Smooth muscle cell (in vitro differentiated cells): ENCODE measurements at regions not wholly inside any gene's neighbourhood (a gene's known extent, or its start where the extent isn't known, plus 50 kb on each side); places are given as distances from the start of the nearest gene placed in this dataset.

Source experiments
- DNase-seq: peaks from one replicate; lab custom pipeline; 2025; ENCODE audit not compliant: unreplicated experiment; lab: John Stamatoyannopoulos, UW
- H2AFZ ChIP-seq: fragments of 200-600 bp; sonication (generic); 2 replicates; pipeline ENCODE4 v1.6.0; 2016; ENCODE audit warnings: antibody characterized with exemption, low read depth, mild to moderate bottlenecking
- H3F3A ChIP-seq: fragments of 200-600 bp; sonication (generic); 2 replicates; pipeline ENCODE4 v1.6.0; 2017; ENCODE audit warnings: antibody characterized with exemption, low read depth
- H3K27ac ChIP-seq: fragments of 200-600 bp; sonication (generic); 2 replicates; pipeline ENCODE4 v1.5.1; 2016; ENCODE audit warnings: low read depth, mild to moderate bottlenecking
- H3K27me3 ChIP-seq: fragments of 200-600 bp; sonication (generic); 2 replicates; pipeline ENCODE4 v1.6.1; 2016; ENCODE audit warnings: low read depth, mild to moderate bottlenecking
- H3K36me3 ChIP-seq: fragments of 200-600 bp; sonication (generic); 2 replicates; pipeline ENCODE4 v1.5.1; 2016; ENCODE audit warnings: low read depth
- H3K4me1 ChIP-seq: fragments of 200-600 bp; sonication (generic); 2 replicates; pipeline ENCODE4 v1.5.1; 2016; ENCODE audit warnings: low read depth
- H3K4me2 ChIP-seq: fragments of 200-600 bp; sonication (generic); 2 replicates; pipeline ENCODE4 v1.6.0; 2016; ENCODE audit warnings: mild to moderate bottlenecking
- H3K4me3 ChIP-seq: fragments of 200-600 bp; sonication (generic); 2 replicates; pipeline ENCODE4 v1.5.1; 2016; ENCODE audit warnings: mild to moderate bottlenecking
- H3K79me2 ChIP-seq: fragments of 200-600 bp; sonication (generic); 2 replicates; pipeline ENCODE4 v1.6.0; 2016; ENCODE audit warnings: low read depth, mild to moderate bottlenecking
- H3K9ac ChIP-seq: fragments of 200-600 bp; sonication (generic); 2 replicates; pipeline ENCODE4 v1.6.0; 2016; ENCODE audit warnings: low read depth
- H3K9me3 ChIP-seq: fragments of 200-600 bp; sonication (generic); replicated peaks from 2 replicates; pipeline ENCODE4 v1.5.1; 2016; ENCODE audit warnings: low read depth
- H4K20me1 ChIP-seq: fragments of 200-600 bp; sonication (generic); 2 replicates; pipeline ENCODE4 v1.6.0; 2016; ENCODE audit warnings: low read depth
- WGBS: methylation state at CpG from one replicate; pipeline ENCODE4 v1.1.7; 2016; ENCODE audit warnings: low lambda C conversion rate; 5-methylcytosine and 5-hydroxymethylcytosine counted together
- TF ChIP-seq, protein P1 (sequence below): fragments of 200-600 bp; sonication (generic); IDR thresholded peaks from 2 replicates; pipeline ENCODE4 v1.5.1; 2017; ENCODE audit warnings: borderline replicate concordance, mild to moderate bottlenecking, antibody characterized with exemption; ENCODE audit not compliant: insufficient read depth, poor library complexity, severe bottlenecking

DNA sequence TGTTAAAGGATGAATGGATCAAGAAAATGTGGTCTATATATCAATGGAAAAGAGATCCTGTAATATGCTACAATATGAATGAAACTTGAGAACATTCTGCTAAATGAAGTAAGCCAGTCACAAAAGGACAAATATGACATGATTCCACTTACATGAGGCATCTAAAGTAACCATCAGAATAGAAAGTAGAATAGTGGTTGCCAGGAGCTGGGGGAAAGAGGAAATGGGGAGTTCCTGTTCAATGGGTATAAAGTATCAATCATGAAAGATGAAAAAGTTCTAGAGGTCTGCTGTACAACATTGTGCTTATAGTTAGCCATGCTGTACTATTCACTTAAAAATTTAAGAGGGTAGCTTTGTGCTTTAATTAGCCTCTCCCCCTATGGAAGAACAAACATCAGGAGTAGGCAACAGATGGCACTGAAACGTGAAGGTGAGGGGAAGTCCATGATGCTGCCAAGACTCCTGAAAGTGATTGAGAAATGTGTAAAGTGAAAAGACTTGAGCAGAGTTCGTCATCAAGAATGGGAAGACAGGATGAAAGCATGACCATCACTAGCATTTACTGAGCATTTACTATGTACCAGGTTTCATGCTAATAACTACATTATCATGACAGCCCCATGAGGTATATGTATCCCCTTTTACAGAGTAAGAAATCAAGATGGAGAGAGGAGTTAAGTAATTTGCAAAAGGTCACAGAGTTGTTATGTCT, 167.2 kb downstream of the CYB561 start:
- H3K4me1 ChIP-seq: peaks cover 18% of the 10 kb centered on the region
- TF ChIP-seq, protein P1, sequence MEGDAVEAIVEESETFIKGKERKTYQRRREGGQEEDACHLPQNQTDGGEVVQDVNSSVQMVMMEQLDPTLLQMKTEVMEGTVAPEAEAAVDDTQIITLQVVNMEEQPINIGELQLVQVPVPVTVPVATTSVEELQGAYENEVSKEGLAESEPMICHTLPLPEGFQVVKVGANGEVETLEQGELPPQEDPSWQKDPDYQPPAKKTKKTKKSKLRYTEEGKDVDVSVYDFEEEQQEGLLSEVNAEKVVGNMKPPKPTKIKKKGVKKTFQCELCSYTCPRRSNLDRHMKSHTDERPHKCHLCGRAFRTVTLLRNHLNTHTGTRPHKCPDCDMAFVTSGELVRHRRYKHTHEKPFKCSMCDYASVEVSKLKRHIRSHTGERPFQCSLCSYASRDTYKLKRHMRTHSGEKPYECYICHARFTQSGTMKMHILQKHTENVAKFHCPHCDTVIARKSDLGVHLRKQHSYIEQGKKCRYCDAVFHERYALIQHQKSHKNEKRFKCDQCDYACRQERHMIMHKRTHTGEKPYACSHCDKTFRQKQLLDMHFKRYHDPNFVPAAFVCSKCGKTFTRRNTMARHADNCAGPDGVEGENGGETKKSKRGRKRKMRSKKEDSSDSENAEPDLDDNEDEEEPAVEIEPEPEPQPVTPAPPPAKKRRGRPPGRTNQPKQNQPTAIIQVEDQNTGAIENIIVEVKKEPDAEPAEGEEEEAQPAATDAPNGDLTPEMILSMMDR: no peak
- H3K4me3 ChIP-seq: no peak overlapping the region
- H3F3A ChIP-seq: no peaks in the 10 kb centered on the region
- no peaks in the 10 kb centered on the region for H4K20me1 ChIP-seq
- WGBS: 93% methylated on average over 2 of the region's 2 CpGs
- no peak overlapping the region for H2AFZ ChIP-seq
- no peak overlapping the region for H3K4me2 ChIP-seq
- no peaks in the 10 kb centered on the region for H3K79me2 ChIP-seq
- H3K36me3 ChIP-seq: no peaks in the 10 kb centered on the region
- no peak for DNase-seq
- H3K27ac ChIP-seq: no peak overlapping the region
- H3K9me3 ChIP-seq: no peaks in the 10 kb centered on the region
- no peak overlapping the region for H3K9ac ChIP-seq
- no peaks in the 10 kb centered on the region for H3K27me3 ChIP-seq

DNA sequence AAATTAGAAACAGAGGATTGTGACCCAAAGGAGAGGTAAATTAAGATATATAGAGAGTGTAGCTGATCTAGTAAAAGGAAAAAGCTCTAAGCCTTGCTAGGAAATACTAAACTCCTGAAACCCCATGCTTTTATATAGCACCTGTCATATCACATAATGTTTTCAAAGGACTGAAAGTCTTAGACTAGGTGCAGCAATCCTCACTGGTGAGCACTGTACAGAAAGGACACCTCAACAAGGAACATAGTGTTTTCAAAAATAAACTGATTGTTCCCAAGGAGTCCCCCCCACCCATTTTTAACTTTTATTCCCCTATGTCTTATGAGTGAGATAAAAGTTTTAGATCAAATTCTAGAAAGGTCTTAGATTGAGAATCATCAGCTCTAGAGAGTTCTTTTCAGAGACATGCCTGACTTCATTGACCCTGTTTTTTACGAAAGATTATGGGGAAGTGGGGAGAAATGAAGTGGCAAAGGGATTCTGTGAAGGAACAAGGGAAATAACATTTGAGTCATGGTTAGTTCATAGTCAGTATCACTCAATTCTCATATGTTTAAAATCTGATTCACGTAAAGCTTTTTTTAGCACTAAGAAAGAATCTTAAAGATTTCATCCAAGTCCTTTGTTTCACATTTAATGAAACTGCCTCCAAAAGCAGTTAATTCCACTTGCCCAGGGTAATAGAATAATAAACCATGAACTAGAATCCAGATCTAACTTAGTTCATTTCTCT, 166.4 kb downstream of the CYB561 start:
- H3K9ac ChIP-seq: peak overlapping the region; percentile 17
- peaks cover 7% of the 10 kb centered on the region for H3K36me3 ChIP-seq
- 49% methylated on average over 2 of the region's 2 CpGs for WGBS
- no peaks in the 10 kb centered on the region for H3K27me3 ChIP-seq
- H2AFZ ChIP-seq: no peak overlapping the region
- peaks cover 18% of the 10 kb centered on the region for H3K4me1 ChIP-seq
- no peak for DNase-seq
- no peak overlapping the region for H3K4me3 ChIP-seq
- H4K20me1 ChIP-seq: no peaks in the 10 kb centered on the region
- peak overlapping the region; percentile 8 for H3K4me2 ChIP-seq
- H3K79me2 ChIP-seq: peaks cover 3% of the 10 kb centered on the region
- no peaks in the 10 kb centered on the region for H3F3A ChIP-seq
- TF ChIP-seq, protein P1: no peak
- H3K27ac ChIP-seq: peak overlapping the region; percentile 37
- H3K9me3 ChIP-seq: no peaks in the 10 kb centered on the region

DNA sequence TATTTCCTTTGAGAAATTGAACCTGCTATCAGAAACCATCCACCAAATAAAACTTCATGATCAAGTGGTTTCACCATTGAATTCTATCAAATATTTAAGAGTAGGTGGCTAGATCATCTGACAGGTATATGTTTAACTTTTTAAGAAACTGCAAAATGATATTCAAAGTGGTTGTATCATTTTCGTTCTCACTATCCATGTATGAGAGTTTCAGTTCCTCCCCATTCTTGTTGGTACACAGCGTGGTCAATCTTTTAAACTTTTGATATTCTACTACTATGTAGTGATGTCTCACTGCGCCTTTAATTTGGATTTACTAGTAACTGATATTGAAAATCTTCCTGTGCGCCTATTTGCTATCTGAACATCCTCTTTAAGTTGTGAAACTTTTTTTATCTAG, 163.7 kb downstream of the CYB561 start:
- H3K9me3 ChIP-seq: peaks cover 6% of the 10 kb centered on the region
- H3K4me3 ChIP-seq: no peak overlapping the region
- no peaks in the 10 kb centered on the region for H3K27me3 ChIP-seq
- H3F3A ChIP-seq: no peaks in the 10 kb centered on the region
- WGBS: 95% methylated on average over 4 of the region's 4 CpGs
- TF ChIP-seq, protein P1: no peak
- peaks cover 10% of the 10 kb centered on the region for H3K79me2 ChIP-seq
- no peak overlapping the region for H3K27ac ChIP-seq
- DNase-seq: no peak
- H3K4me1 ChIP-seq: peaks cover 1% of the 10 kb centered on the region
- H3K4me2 ChIP-seq: no peak overlapping the region
- no peak overlapping the region for H3K9ac ChIP-seq
- H2AFZ ChIP-seq: no peak overlapping the region
- peaks cover 18% of the 10 kb centered on the region for H3K36me3 ChIP-seq
- no peaks in the 10 kb centered on the region for H4K20me1 ChIP-seq
